ENCODE measurements at regions not wholly inside any gene's neighbourhood (a gene's known extent, or its start where the extent isn't known, plus 50 kb on each side); places are given as distances from the start of the nearest gene placed in this dataset.

DNA sequence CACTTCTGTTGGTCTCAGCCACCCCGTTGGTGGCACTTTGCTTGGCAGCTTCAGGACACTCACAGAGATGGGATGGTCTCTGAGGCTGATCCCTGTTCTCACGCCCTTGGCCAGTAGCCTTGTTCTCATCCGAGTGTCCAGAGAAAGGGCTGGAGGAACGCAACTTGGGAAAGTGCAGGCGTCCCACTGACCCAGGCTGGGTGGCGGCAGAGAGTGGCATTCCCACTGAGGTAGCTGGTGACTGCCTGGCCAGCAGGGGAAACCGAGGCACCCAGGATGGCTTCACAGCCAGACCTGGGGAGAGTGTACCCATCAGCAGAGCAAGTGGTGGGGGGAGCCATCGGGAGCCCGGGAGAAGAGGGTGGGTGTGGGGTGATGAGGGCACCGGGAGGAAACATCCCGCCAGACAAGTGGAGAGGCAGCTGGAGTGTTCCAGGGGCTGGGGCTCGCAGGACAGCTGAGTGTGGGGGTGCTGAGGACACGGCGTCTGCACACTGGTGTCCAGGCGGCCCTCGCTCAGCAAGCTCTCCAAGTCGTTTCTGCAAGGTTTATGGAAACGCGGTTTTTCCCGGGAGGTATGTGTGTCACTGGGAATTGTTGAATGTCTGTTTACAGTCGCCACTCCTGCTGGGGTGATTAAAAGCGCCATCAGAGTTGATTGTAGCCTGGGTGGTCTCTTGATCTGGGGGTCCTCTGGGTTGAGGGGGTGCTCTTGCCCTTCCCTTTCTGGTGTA lies 97.8 kb downstream of the SIK1 start:
- H3K4me1 ChIP-seq (ENCODE audit: control insufficient read depth, extremely low read depth, insufficient read depth, low read length): peaks cover 18% of the 10 kb centered on the region
- H3K9me1 ChIP-seq (replicated peaks; ENCODE audit: control insufficient read depth, extremely low read depth, insufficient read depth, low read length): no peaks in the 10 kb centered on the region
- intact Hi-C loops (cut with micrococcal nuclease): no loop called here
- no peak overlapping the region for H3K27ac ChIP-seq (ENCODE audit: insufficient read depth, low read depth, low read length)
- no peaks in the 10 kb centered on the region for H3K79me2 ChIP-seq (ENCODE audit: control insufficient read depth, insufficient read depth, low read length)
- FAIRE-seq (no peak), DNase-seq (ENCODE audit: low read depth, low spot score) (no peak)
- no peaks in the 10 kb centered on the region for H4K20me1 ChIP-seq (replicated peaks; ENCODE audit: control insufficient read depth, extremely low read depth, insufficient read depth, low read length)
- H3K9ac ChIP-seq (replicated peaks; ENCODE audit: extremely low read depth, insufficient read depth, low read length): no peak overlapping the region
- H2AFZ ChIP-seq (ENCODE audit: low read depth, low read length): no peak overlapping the region
- no peaks in the 10 kb centered on the region for H3K9me3 ChIP-seq (replicated peaks; ENCODE audit: control insufficient read depth, insufficient read depth, low read length)
- H3K36me3 ChIP-seq (ENCODE audit: control insufficient read depth in 2 of 2, extremely low read depth in 1 of 2, insufficient read depth in 2 of 2, low read length in 2 of 2): no peaks in the 10 kb centered on the region
- H3K4me2 ChIP-seq (ENCODE audit: insufficient read depth, low read length): no peak overlapping the region
- no peak overlapping the region for H3K4me3 ChIP-seq (replicated peaks in 1 of 3; ENCODE audit: insufficient read depth in 1 of 3, low read depth in 1 of 3, low read length in 3 of 3)
- no peaks in the 10 kb centered on the region for H3K27me3 ChIP-seq (ENCODE audit: control insufficient read depth in 2 of 2, insufficient read depth in 2 of 2, low read length in 2 of 2)
- dilution Hi-C loops (cut with MboI; ENCODE audit: extremely low pct_ligation_motif_present, low sequenced_read_pairs): no loop called here
- no TSS peak for BruUV-seq (replicated peaks)
- POLR2A ChIA-PET: no interaction called here
- CTCF ChIA-PET: interaction anchor here (1.5 kb wide), 1 partner anchor 10 kb away, joined by 3 read pairs; no protein-coding TSS in a partner anchor
- no peak for TF ChIP-seq POLR2A (IDR thresholded peaks at IDR 0.05; ENCODE audit: low read depth, low read length)
- no peak for TF ChIP-seq GATA2 (IDR thresholded peaks at IDR 0.05; ENCODE audit: insufficient read depth, insufficient read length, low read depth, low read length)
- TF ChIP-seq EZH2 (IDR thresholded peaks at IDR 0.05; ENCODE audit: borderline replicate concordance, low read depth, low read length, severe bottlenecking): no peak
- TF ChIP-seq, protein P1, sequence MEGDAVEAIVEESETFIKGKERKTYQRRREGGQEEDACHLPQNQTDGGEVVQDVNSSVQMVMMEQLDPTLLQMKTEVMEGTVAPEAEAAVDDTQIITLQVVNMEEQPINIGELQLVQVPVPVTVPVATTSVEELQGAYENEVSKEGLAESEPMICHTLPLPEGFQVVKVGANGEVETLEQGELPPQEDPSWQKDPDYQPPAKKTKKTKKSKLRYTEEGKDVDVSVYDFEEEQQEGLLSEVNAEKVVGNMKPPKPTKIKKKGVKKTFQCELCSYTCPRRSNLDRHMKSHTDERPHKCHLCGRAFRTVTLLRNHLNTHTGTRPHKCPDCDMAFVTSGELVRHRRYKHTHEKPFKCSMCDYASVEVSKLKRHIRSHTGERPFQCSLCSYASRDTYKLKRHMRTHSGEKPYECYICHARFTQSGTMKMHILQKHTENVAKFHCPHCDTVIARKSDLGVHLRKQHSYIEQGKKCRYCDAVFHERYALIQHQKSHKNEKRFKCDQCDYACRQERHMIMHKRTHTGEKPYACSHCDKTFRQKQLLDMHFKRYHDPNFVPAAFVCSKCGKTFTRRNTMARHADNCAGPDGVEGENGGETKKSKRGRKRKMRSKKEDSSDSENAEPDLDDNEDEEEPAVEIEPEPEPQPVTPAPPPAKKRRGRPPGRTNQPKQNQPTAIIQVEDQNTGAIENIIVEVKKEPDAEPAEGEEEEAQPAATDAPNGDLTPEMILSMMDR (IDR thresholded peaks at IDR 0.05; ENCODE audit: extremely low read depth in 1 of 2, insufficient read depth in 1 of 2, low read depth in 1 of 2, low read length in 2 of 2): no peak
- no peak for TF ChIP-seq FOS (IDR thresholded peaks at IDR 0.05; ENCODE audit: borderline replicate concordance, insufficient read depth, low read length)
- TF ChIP-seq, protein P2, sequence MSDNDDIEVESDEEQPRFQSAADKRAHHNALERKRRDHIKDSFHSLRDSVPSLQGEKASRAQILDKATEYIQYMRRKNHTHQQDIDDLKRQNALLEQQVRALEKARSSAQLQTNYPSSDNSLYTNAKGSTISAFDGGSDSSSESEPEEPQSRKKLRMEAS (IDR thresholded peaks at IDR 0.05; ENCODE audit: insufficient read depth, insufficient read length): no peak
- no peak for TF ChIP-seq MYC (IDR thresholded peaks at IDR 0.05; ENCODE audit: low read depth, low read length)
- no peak for TF ChIP-seq POLR2AphosphoS5 (IDR thresholded peaks at IDR 0.05; ENCODE audit: insufficient read depth, low read depth, low read length)
- TF ChIP-seq JUN (IDR thresholded peaks at IDR 0.05; ENCODE audit: borderline replicate concordance, insufficient read depth, insufficient read length, low read depth): no peak
